HUDEP-2 (cell line): ENCODE measurements at regions not wholly inside any gene's neighbourhood (a gene's known extent, or its start where the extent isn't known, plus 50 kb on each side); places are given as distances from the start of the nearest gene placed in this dataset.

Experiments used
- DNase-seq, 76 experiments: peaks; one replicate each; lab custom pipeline; 2025; ENCODE audit not compliant: unreplicated experiment in 76 of 76; lab: John Stamatoyannopoulos, UW

DNA sequence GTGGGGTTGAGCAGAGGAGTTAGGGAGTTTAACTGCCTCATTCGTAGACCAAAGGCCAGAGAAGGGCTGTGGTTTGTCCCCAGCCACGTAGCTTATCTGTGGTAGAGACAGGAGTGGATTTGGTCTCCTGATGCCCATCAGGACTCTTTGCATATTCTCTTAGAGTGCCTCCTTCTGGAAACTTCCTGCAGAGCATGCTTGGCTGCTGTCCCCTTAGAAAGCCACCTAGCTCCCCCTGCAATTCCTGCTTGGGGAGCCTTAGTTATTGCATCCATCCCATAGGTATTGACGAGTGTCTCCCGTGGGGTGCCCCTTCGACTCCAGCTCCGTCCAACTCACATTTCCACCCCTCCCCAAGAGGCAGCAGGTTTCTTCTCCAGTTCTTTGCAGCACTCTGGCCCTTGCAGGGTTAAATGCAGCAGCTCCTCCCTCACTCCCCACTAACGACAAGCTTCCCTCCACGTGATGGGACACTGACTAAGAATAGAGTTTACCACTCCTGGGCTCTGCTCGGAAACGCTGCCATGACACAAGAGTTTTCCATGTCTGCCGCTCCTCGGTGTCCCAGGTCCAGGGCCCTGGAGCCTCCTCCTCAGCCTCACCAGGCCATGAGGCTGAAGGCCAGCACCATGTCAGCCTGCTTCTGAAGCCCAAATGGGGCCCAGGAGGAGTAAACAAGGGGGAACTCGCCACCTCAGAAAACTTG, 147.8 kb upstream of the UNC5B start:
- no peak for DNase-seq

DNA sequence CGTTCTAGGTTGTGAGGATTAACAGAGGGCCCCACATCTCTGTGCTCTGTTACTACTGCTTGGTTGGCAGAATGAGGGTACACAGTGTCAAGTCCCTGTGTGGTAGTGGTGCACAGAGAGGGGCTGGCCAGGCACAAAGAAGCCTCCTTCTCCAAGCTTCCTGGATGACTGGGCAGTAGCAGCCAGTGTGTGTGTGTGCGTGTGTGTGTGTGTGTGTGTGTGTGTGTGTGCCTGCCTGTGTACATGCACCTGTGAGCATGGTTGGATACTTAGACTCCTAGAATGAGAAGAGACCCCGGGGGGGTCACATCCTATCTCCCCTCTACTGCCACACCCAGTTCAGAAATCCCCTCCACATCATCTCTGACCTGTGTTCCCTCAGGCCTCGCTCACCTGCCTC, 146.7 kb upstream of the UNC5B start:
- no peak for DNase-seq

DNA sequence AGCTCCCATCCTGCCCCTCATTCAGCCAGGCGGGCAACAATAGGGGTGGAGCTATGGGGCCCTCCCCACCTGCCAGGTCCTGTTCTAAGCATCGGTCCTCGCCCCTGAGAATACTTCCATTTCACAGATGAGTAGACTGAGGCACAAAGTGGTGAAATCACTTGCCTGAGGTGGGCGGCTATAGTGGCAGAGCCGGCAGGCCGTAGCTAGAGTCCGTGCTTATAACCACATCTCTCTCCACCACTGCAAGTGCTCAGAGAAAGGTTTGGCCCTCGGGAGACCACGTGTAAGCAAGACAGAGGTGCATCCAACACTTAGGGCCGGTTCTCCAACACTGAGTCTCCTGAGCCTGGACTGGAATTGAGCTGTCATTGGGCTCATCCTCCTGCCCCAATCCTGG, 145.8 kb upstream of the UNC5B start:
- no peak for DNase-seq

DNA sequence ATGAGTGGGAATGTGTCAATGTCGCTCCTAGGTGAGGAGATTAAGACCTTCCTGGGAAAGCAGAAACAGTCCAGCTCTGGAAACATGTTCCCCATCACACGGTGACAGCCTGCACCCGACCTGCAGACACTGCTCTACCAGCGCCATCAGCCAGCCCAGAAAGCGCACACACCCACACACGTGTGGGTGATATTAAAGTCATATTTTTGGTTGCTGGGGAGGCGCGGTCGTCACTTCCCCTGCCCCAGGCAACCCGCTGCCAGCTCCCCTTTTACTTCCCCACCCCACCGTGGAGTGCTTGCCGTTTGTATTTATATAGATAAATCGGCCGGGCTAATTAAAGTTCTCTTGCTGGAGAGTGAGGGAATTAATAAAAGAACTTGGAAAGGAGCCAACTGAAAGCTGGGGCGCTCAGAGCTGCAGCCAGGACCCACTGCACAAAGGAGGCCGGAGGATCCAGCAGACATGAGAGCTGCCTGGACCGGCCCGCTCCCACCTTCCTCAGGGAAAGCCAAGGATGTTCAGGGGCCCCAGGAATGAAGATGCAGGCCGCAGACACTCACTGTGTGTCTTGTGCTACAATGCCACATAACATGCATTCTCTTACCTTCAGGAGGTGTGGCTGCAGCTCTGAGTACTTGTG, 145.2 kb upstream of the UNC5B start:
- DNase-seq, result no peak

DNA sequence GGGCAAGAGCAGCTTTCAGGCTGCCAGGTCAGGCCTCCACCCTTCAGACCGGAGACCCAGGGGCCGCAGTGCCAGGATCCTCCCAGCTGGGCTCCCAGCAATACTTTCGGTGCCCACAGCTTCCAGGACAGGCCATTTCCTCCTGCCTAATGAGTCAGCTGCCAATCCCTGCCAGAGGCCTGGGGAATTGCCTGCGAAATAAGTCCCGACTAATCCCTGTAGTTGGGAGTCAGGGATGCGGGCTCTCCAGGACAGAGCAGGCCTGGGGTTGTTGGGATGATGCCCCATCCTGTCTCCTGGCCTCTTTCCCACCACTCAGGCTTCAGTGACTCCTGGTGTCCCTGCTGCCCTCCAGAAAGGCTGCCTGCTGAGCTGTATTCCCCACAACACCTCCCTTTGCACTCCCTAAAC, 143.5 kb upstream of the UNC5B start:
- no peak for DNase-seq

DNA sequence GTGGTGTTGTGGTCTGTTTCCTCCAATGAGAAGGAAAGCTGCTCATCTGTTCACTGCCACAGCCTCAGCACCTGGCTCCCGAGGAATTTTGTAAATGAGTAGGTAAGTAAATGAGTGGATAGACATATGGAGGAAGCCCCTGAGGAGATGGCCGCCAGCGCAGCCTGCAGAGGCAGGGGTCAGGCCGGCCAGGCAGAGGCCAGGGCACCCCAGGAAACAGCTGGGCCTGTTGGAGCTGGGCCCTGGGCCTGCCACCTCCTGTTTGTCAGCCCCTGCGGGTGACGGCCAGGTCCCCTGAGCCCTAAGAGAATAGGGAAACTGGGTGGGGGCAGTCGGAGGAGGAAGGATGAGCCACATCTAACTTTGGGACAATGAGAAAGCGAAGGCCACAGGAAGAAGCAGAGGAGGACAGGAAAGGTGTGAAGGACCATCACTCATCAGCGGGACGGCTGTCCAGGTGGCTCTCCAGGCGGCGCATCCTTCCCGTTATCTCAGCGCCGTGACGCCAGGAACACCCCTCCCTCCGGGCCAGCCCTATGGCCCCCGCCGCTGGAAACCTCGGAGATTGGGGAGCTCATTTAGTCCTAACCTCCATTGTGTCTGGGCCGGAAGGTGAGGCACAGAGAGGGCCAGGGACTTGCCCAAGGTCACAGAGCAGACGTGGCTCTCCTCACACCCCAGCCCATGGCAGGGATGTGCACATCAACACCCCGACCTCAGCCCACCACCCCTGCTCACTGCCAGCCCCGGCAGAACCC, 142.3 kb upstream of the UNC5B start:
- no peak for DNase-seq

DNA sequence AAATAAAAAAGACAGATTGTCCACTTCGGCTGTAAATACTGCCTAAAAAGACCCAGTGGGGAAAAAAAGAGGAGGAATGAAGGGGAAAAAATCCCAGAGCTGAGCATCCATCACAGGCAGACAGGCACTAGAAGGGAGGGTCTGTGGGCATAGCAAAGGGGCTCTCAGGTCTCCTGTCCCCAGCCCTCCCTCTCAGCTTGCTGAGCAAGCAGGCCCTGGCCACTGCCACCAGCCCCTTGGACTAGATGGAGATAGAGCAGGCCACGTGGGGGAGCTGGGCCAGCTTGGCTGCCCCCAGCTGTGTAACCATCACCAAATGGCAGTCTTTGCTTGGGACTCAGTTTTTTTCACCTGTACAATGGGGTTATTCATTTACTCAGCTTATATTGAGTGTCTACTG, 141.6 kb upstream of the UNC5B start:
- DNase-seq, result no peak

DNA sequence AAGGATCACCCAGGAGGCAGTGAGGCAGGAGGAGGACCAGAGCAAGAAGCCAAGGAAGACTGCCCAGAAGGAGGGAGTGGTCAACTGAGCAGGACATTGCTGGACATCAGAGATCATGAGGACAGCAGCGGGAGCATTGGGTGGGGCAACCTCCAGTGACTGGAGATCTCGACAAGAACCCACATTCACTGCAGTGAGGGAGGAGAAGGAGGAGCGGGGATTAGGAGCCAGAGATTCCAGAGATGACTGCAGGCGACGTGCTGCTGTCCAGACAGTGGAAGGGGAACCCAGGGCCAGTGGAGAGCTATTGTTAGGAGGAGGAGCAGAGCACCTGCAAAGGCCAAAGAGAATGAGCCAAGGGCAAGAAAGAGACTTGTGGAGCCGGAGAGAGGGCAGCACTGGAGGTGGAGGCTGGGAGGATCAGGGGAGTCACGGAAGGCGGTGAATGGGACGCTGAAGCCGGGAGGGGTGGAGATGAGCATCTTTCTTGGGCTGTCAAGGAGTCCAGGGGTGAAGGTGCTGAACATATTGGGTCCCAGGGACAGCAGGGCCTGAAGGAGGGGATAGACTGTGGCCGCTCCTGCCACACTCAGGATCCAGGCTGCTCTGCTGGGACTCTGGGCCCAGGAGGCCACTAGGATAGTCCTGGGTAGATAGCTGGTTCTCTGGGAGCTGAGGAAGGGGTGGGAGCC, 140.1 kb upstream of the UNC5B start:
- DNase-seq, result no peak

DNA sequence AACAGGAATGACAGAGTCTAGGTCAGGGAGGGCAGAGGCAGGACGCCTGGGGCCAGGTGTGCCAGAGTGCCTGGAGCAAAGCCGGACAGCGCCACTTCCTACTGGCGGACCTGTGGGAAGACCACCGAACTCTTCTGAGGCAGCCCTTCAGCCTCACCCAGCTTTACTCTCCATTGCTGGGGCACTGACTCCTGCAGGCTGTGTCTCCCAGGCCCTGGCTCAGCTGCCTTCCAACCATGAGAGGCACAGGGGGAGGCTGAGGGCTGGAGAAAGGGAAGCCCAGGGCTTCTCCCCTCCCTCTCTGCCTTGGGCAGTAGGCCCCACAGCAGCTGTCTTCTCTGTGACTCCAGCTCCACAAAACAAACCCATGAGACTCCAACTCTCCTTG, 139.6 kb upstream of the UNC5B start:
- DNase-seq, result no peak

DNA sequence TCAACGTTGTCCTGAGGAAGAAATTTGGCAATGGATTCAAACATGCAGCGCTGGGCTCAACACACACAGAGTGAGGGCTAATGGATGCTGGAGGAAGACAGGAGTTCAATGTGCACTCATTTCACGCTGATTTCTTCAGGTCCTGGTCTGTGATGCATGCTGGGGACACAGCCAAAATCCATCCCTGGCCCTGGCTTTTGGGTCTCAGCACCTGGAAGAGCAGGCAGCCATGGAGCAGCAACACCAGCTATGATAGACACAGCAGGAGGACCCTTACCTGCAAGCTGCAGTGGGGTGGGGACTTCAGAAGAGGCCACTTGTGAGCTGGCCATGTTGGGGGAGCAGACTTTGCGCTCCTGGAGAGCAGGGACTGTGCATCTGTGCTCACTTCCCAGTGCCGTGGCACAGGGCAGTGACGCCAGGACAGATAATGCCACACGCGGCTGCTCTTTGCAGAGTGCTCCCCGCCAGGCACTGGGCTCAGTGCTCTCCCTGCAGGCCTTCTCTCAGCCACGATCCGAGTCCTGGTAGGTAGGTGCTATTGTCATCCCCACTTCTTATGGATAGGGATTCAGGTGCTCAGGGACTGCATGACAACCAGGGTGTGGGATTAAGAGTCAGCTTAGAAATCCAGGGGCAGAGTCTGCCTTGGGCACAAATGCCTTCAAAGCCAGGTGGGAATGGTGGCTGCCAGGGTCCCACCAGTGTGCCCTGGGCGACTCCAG, 138.8 kb upstream of the UNC5B start:
- no peak for DNase-seq

DNA sequence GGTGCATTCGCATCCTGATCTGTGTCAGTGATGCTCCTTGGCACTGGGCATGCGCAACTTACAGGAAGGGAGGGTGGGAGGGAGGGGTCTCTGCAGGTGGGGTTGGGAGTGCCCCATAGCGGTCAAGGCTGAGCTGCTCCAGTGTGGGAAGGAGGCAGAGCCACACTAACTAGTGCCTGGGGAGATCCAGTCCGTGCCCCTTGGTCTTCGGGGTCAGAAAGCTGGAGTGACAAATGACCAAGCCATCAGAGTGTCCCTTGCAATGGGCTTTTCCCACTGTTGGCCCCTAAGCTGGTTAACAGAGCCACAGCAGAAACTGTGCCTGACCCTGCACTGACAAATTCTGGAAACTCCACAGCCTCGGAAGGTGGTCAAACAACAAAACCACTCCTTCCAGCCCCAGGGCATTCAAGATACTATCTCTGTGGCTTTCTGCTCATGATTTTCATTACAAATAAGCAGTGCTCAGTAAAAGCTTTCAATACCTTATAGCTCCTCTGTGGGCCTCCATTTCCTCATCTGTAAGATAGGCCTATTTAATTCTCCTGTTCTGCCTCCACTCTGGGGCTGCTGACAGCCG, 138.1 kb upstream of the UNC5B start:
- no peak for DNase-seq

DNA sequence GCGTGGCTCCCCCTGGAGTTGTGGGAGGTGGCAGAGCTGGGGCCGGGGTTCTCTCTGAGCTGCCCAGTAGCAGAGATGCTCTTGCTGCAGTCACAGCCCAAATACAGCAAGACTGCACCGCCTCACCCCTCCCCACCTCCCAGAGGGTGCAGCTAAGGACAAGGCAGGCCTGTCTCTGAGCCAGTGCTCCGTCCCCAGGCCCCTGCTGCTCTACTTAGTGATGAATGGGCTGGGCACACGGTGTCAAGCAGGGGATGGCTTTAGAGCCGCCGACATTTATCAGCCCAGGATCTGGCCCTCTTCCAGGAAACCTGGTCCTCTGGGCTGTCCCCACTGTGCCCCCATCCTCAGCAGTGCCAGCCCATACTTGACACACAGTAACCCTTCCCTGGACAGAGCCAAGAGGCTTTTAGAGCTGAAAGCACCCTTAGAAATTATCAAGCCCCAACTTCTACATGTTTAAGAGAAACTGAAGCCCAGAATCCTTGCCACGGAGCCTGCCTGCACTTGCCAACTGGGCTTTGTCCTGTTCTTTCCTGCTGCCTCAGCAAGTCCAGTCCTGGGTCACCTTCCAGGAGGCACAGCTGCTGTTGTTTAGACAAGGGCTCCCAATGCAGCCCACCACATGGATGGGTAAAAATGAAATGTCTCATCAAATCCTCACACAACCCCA, 137.1 kb upstream of the UNC5B start:
- DNase-seq, result peak in 1 of 76 experiments; percentile 2

DNA sequence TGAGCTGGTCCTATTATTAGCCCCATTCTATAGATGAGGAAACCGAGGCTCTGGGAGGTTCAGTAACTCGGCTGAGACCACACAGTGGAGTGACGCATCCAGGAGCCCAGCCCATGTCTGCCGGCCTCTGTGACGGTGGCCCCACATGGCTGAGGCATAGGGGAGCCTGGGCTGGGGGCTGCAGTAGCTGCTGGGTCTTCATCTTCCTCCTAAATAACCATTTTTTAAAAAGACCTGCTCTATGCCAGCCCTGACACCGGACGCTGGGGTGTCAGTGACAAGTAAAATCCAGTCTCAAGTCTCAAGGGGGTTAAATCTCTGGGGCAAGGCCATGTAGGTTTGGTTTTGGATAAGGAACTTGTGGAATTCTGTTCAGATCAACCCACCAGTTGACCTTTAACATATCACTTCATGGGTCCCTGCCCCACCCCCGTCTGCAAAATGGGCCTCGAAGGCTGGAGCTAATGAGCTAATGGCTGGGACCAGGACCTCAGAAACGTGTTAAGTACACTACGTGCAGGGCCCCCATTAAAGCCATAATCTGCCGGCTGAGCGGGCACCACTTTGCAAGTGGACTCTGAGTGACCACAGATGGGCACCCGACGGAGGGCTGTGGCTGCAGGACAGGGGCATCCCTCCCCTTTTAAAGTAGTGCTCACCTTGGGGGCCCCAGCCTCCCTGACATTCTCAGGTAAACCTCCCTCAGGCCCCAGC, 136.5 kb upstream of the UNC5B start:
- DNase-seq, result no peak

DNA sequence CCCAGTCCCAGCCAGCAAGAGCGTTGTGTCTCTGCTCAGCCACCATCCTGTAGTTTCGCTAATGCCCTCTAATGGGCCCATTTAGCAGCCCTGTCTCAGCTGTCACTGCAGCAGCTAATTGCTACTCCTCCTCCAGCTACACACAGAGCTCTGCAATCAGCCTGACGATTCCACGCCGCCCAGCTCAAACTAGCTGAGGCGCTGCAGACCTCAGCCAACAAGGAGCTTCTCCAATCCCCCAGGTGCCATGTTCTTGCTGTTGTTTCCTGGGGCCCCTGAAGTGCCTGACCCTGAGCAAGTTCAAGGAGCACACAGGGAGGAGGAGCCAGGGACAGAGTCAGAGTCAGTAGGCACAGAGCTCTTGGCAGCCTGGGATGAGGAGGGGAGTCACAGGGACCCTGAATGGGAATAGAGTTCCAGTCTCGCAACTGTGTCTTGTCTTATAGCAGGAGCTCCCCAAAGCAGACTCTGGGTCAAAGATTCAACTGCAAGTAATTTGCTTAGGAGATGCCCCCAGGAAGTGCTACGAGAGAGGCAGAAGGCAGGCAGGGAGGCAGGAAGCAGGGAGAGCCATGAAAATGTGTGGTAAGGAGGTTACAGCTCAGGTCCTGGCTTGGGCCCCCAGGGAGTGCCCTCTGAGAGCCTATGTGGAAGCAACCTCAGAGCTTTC, 135.8 kb upstream of the UNC5B start:
- DNase-seq, result no peak

DNA sequence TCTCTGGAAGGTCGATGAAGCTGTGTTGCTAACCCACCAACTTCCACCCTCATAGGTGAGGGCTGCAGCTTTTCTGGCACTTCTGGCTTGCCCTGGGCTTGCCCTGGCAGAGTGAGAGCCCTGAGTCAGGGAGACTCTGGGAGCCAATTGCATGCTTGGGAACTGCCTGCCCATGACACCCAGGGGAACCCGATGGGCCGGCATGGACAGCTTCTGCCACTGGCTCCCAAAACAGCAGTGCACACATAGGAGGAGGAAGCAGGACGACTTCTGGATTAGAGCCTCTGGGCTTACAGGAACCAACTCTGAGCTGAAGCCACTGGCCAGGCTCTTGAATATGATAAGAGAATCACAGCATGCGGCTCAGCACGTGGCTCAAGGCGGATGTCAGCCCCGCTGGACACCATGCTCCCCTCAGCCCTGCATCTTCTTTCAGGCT, 135.2 kb upstream of the UNC5B start:
- DNase-seq, result no peak

DNA sequence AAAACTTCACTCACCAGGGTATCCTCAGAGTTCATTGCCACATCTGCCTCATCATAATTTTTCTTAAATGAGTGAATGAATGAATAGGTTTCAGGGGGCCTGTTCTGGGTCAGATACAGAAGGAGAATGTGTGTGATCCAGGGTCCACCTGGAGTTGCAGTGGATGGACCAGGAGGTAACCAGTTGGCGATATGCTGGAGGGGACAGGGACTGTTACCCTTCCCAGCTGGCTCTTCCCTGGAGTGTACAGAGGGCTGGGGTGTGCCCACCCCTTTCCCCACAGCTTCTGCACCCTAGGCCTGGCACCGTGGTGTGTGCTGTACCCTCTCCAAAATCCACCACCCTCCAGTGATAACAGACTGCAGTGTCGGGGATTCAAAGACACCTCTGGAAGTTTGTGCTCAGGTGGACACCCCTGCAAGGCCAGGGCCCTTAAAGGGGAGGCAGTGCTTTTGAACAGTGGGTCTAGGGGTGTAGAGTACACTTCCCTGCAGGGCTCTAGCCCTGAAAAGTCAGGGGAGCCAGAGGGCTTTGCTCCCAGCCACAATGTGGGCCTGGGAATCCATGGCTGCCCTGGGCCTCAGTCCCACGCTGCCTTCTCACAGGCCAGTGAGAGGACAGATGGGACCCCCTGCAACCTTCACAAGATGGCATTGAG, 134.4 kb upstream of the UNC5B start:
- no peak for DNase-seq

DNA sequence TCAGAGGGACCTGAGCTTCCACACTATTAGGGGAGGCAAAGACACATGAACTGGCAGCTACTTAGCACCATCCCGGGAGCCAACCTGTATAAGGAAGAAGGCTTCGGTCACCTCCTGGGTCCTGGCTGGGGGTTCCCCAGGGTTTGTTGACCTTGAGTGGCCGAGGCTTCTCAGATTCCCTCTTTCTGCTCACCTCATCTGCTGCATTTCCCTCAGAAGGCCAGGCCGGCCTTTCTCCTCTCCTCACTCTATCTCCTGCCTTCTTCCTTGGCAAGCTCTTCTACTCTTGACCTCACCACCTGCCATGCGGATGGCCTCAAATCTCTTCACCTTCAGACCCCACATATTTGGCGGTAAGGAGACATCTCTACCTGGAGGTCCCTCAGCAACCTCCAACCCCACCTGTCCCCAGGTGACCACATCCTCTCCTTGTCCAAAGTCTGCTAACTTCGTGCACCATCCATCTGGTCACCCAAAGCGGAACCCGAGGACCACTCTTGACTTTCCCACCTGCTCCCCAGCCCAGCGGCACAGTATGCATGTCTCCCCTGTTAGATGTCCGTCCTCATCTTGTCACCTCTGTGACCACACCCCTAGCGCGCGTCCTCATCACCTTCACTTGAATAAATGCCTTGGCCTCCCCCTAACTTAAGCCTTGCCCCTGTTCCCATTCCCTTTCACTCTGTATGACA, 133.8 kb upstream of the UNC5B start:
- no peak for DNase-seq
